HepG2 (cell line): ENCODE measurements at regions not wholly inside any gene's neighbourhood (a gene's known extent, or its start where the extent isn't known, plus 50 kb on each side); places are given as distances from the start of the nearest gene placed in this dataset.

Source experiments
- ATAC-seq: fragments of 200-7000 bp; cut with Tn5 transposase; 3 replicates; pipeline ENCODE4 v1.9.1; 2020; ENCODE audit warnings: mild to moderate bottlenecking, moderate library complexity
- BruUV-seq: library from RNA; stranded (reverse); fragments of 400-500 nt; replicated peaks from 2 replicates; lab custom pipeline; 2021; lab: Mats Ljungman, UMichigan
- CTCF ChIA-PET: fragments of 300-600 bp; formaldehyde crosslinking; extraction: SDS; loops from one replicate; lab custom pipeline; 2021; ENCODE audit warnings: low total read pairs, inconsistent platforms, low intra/inter-chr PET ratio; lab: Yijun Ruan, JAX
- POLR2A ChIA-PET: fragments of 350-600 bp; sonication (Branson Sonifier 250); formaldehyde crosslinking; loops from one replicate; lab custom pipeline; 2020; ENCODE audit warnings: antibody characterized with exemption, inconsistent platforms; lab: Yijun Ruan, JAX
- DNase-seq: peaks from one replicate; pipeline ENCODE4 v3.0.0-alpha.2; 2015; ENCODE audit warnings: low spot score
- FAIRE-seq: peaks from 3 replicates; lab custom pipeline; 2011; peaks lifted over from hg19 to GRCh38; lab: Jason Lieb, UNC
- H2AFZ ChIP-seq: one replicate; pipeline ENCODE4 v1.6.1; 2011; ENCODE audit warnings: low read length, inconsistent platforms
- H3K27ac ChIP-seq: fragments of 300-600 bp; 3 replicates; pipeline ENCODE4 v1.8.0; 2011; ENCODE audit warnings: mixed run types, mild to moderate bottlenecking, mixed read lengths, low read length, inconsistent platforms; ENCODE audit not compliant: insufficient read depth; ENCODE audit errors: extremely low read length
- H3K27me3 ChIP-seq, 2 experiments: fragments of 200-600 bp in 1 of 2; 2 replicates in 1 of 2; 3 replicates in 1 of 2; pipeline versions ENCODE4 v1.6.0 to v1.8.0; 2011; ENCODE audit warnings: low read length in 2 of 2, mild to moderate bottlenecking in 2 of 2, moderate library complexity in 2 of 2, inconsistent platforms in 1 of 2; ENCODE audit not compliant: insufficient read depth in 2 of 2, control insufficient read depth in 1 of 2
- H3K36me3 ChIP-seq, 2 experiments: fragments of 200-600 bp in 1 of 2; replicated peaks in 1 of 2; 2 replicates in 1 of 2; 3 replicates in 1 of 2; pipeline versions ENCODE4 v1.5.1 to v1.8.0; 2011; ENCODE audit warnings: low read length in 2 of 2, inconsistent platforms in 1 of 2; ENCODE audit not compliant: insufficient read depth in 2 of 2, control insufficient read depth in 1 of 2
- H3K4me1 ChIP-seq: 2 replicates; pipeline ENCODE4 v1.5.1; 2012; ENCODE audit warnings: low read length, inconsistent platforms; ENCODE audit not compliant: insufficient read depth
- H3K4me2 ChIP-seq: 2 replicates; pipeline ENCODE4 v1.6.0; 2011; ENCODE audit warnings: low read depth, low read length, inconsistent platforms
- H3K4me3 ChIP-seq, 3 experiments: fragments of 200-600 bp in 1 of 3; sonication (generic), shearing (Covaris generic) in 1 of 3; replicated peaks in 1 of 3; 2 replicates each; pipeline ENCODE4 v1.5.1; 2011 to 2016; ENCODE audit warnings: low read length in 3 of 3, inconsistent platforms in 2 of 3, low read depth in 2 of 3, mild to moderate bottlenecking in 2 of 3, control low read depth in 1 of 3, mixed read lengths in 1 of 3; ENCODE audit not compliant: insufficient read depth in 1 of 3
- H3K79me2 ChIP-seq: one replicate; pipeline ENCODE4 v1.6.1; 2011; ENCODE audit warnings: low read length, inconsistent platforms; ENCODE audit not compliant: insufficient read depth
- H3K9ac ChIP-seq: 2 replicates; pipeline ENCODE4 v1.6.0; 2011; ENCODE audit warnings: mild to moderate bottlenecking, low read depth, low read length, inconsistent platforms; ENCODE audit not compliant: insufficient read depth
- H3K9me3 ChIP-seq: 2 replicates; pipeline ENCODE4 v1.5.1; 2012; ENCODE audit warnings: mild to moderate bottlenecking, low read length
- H4K20me1 ChIP-seq: 2 replicates; pipeline ENCODE4 v1.6.0; 2011; ENCODE audit warnings: inconsistent platforms, mild to moderate bottlenecking, low read length, moderate library complexity; ENCODE audit not compliant: insufficient read depth
- ARNTL ChIP-seq: sonication (generic); formaldehyde crosslinking; IDR thresholded peaks from 2 replicates; pipeline ENCODE4 v1.4.0; 2020; ENCODE audit warnings: mild to moderate bottlenecking, missing genetic modification reagents
- DMAP1 ChIP-seq: IDR thresholded peaks from 2 replicates; pipeline ENCODE4 v1.6.1; 2016
- DRAP1 ChIP-seq: IDR thresholded peaks from 2 replicates; pipeline ENCODE4 v1.6.1; 2016; ENCODE audit warnings: missing genetic modification reagents, missing compliant biosample characterization
- ELF3 ChIP-seq: IDR thresholded peaks from 2 replicates; pipeline ENCODE4 v1.6.1; 2016; ENCODE audit warnings: missing genetic modification reagents, missing compliant biosample characterization
- ETV5 ChIP-seq: IDR thresholded peaks from 2 replicates; pipeline ENCODE4 v1.6.1; 2018; ENCODE audit warnings: missing biosample characterization, missing genetic modification reagents, inconsistent platforms, borderline replicate concordance
- FOSL2 ChIP-seq: sonication (generic); formaldehyde crosslinking; IDR thresholded peaks from 2 replicates; pipeline ENCODE4 v1.4.0; 2020; ENCODE audit warnings: missing genetic modification reagents
- PATZ1 ChIP-seq: sonication (generic); formaldehyde crosslinking; IDR thresholded peaks from 2 replicates; pipeline ENCODE4 v1.4.0; 2020; ENCODE audit warnings: missing genetic modification reagents
- SALL1 ChIP-seq: sonication (generic); formaldehyde crosslinking; IDR thresholded peaks from 2 replicates; pipeline ENCODE4 v1.8.0; 2022; ENCODE audit warnings: mild to moderate bottlenecking, missing genetic modification reagents
- SNAPC5 ChIP-seq: sonication (generic); formaldehyde crosslinking; IDR thresholded peaks from 2 replicates; pipeline ENCODE4 v1.8.1; 2023; ENCODE audit warnings: mild to moderate bottlenecking, missing genetic modification reagents, borderline replicate concordance
- TARDBP ChIP-seq: sonication (generic); formaldehyde crosslinking; IDR thresholded peaks from 2 replicates; pipeline ENCODE4 v1.8.0; 2022; ENCODE audit warnings: mild to moderate bottlenecking, missing genetic modification reagents
- TEAD3 ChIP-seq: optimal IDR thresholded peaks from 2 replicates; pipeline ENCODE3; 2016; ENCODE audit warnings: borderline replicate concordance
- ZBTB10 ChIP-seq: sonication (generic); formaldehyde crosslinking; IDR thresholded peaks from 2 replicates; pipeline ENCODE4 v1.4.0; 2020; ENCODE audit warnings: missing genetic modification reagents, borderline replicate concordance
- ZFAT ChIP-seq: sonication (generic); formaldehyde crosslinking; conservative IDR thresholded peaks from 2 replicates; pipeline ENCODE4 v1.8.1; 2023; ENCODE audit warnings: missing genetic modification reagents, inconsistent platforms
- ZFYVE20 ChIP-seq: sonication (generic); formaldehyde crosslinking; IDR thresholded peaks from 2 replicates; pipeline ENCODE4 v1.8.0; 2023; ENCODE audit warnings: low read depth, mild to moderate bottlenecking, moderate library complexity, missing genetic modification reagents, borderline replicate concordance
- ZMYM3 ChIP-seq: sonication (generic); formaldehyde crosslinking; IDR thresholded peaks from 2 replicates; pipeline ENCODE4 v1.5.1; 2020; ENCODE audit warnings: mild to moderate bottlenecking, missing genetic modification reagents
- ZNF33A ChIP-seq: sonication (generic); formaldehyde crosslinking; IDR thresholded peaks from 2 replicates; pipeline ENCODE4 v1.5.1; 2020; ENCODE audit warnings: missing genetic modification reagents, mild to moderate bottlenecking, moderate library complexity, borderline replicate concordance
- ZNF547 ChIP-seq: sonication (generic); formaldehyde crosslinking; IDR thresholded peaks from 2 replicates; pipeline ENCODE4 v1.5.1; 2020; ENCODE audit warnings: mild to moderate bottlenecking, missing genetic modification reagents
- ZNF674 ChIP-seq: sonication (generic); formaldehyde crosslinking; IDR thresholded peaks from 2 replicates; pipeline ENCODE4 v1.5.0; 2020; ENCODE audit warnings: low read depth, mild to moderate bottlenecking, missing genetic modification reagents
- ZNF841 ChIP-seq: sonication (generic); formaldehyde crosslinking; IDR thresholded peaks from 2 replicates; pipeline ENCODE4 v1.8.1; 2023; ENCODE audit warnings: missing genetic modification reagents, borderline replicate concordance
- WGBS: methylation state at CpG from one replicate; pipeline ENCODE4 v1.1.6; 2017; ENCODE audit warnings: low lambda C conversion rate; 5-methylcytosine and 5-hydroxymethylcytosine counted together
- in situ Hi-C: cut with HindIII; loops from 2 replicates; pipeline ENCODE4 v1.10.0; 2017; ENCODE audit warnings: low pct_unique_long_range_greater_than_20kb; ENCODE audit not compliant: extremely low pct_ligation_motif_present
- intact Hi-C: fragments of 100-400 bp; cut with micrococcal nuclease; formaldehyde crosslinking; loops from one replicate; pipeline ENCODE4 v1.10.0; 2022; ENCODE audit not compliant: unreplicated experiment

GRCh38 chr15:99454941-99455788 lies 110.6 kb upstream of the MEF2A start:
- Histone ChIP-seq H3K9me3 (no peaks in the 10 kb centered on the region), H3K4me1 (peaks cover 45% of the 10 kb centered on the region), H3K27ac (no peak overlapping the region), H3K9ac (peak overlapping the region; percentile 64), H2AFZ (peak overlapping the region; percentile 83), H4K20me1 (no peaks in the 10 kb centered on the region), H3K36me3 (no peaks in the 10 kb centered on the region), H3K27me3 (peaks cover 3 to 40% of the 10 kb centered on the region in 2 experiments; a peak in 4 of 5 replicates), H3K4me3 (peak overlapping the region; percentile 48 to 75 (median 71)), H3K79me2 (no peaks in the 10 kb centered on the region), H3K4me2 (peak overlapping the region; percentile 84)
- in situ Hi-C loops = no loop called here
- peak; percentile 87 for ATAC-seq
- no TSS peak for BruUV-seq
- intact Hi-C loops = loop anchor here (1.0 to 5.0 kb wide), 3 partner anchors 17 to 247 kb away; no protein-coding TSS in a partner anchor
- peak; percentile 49 for DNase-seq
- POLR2A ChIA-PET = interaction anchor here (1.3 kb wide), 1 partner anchor 21 kb away, joined by 3 read pairs; no protein-coding TSS in a partner anchor
- CTCF ChIA-PET = no interaction called here
- peak; percentile 4 for FAIRE-seq
- WGBS = 14% methylated on average over 11 of the region's 19 CpGs
- TF ChIP-seq ELF3 (CRISPR knock-in tag) (peak; percentile 36; the same call in 1 of the 2 replicates), PATZ1 (peak; percentile 44), ZFAT (CRISPR knock-in tag) (no peak), TEAD3 (CRISPR knock-in tag) (no peak), ZNF841 (no peak), ZMYM3 (CRISPR knock-in tag) (0 out of 2 replicates have a peak, but pooled peaks have one; percentile 28), ZFYVE20 (CRISPR knock-in tag) (no peak), ZNF547 (CRISPR knock-in tag) (peak; percentile 39; the same call in 1 of the 2 replicates), TARDBP (0 out of 2 replicates have a peak, but pooled peaks have one; percentile 24), ZNF674 (CRISPR knock-in tag) (no peak), SNAPC5 (no peak), DMAP1 (CRISPR knock-in tag) (peak; percentile 48), ETV5 (CRISPR knock-in tag) (peak; percentile 21; the same call in 1 of the 2 replicates), FOSL2 (CRISPR knock-in tag) (peak; percentile 70), DRAP1 (CRISPR knock-in tag) (0 out of 2 replicates have a peak, but pooled peaks have one; percentile 14), ZNF33A (CRISPR knock-in tag) (no peak), ARNTL (CRISPR knock-in tag) (no peak), SALL1 (CRISPR knock-in tag) (peak; percentile 39; the same call in 1 of the 2 replicates), ZBTB10 (CRISPR knock-in tag) (no peak)
